CD4-positive, alpha-beta T cell treated with Interleukin-4 for 4 hours (primary cell): ENCODE measurements at regions not wholly inside any gene's neighbourhood (a gene's known extent, or its start where the extent isn't known, plus 50 kb on each side); places are given as distances from the start of the nearest gene placed in this dataset.

Experiments used
- DNase-seq: peaks from one replicate; pipeline ENCODE4 v3.0.0-alpha.2; 2020

DNA sequence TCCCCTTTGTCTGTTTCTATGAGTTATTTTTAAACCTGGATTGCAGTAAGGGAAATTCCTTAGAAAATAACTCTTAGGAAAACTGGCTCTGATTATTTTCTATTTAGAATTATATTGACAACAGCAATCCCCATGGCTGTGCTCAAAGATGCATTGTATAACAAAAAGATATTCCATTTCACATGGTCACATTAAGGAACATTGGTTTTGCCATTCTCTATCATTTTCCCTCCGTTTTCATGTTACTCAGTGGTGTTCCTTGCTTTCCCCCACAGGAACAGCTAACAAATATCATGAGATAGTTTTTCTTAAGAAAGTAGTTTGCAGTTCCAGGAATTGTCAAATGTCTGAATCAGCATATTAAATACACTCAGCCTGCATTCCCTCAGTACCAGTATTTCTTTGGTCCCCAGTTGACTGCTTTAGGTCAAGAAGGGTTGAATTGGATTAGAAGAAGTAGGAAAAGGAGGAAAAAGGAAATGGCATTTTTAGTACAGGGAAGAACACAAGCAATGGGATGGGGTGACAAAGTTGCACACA lies 436.7 kb downstream of the TNS3 start:
- DNase-seq = no peak

- DNase-seq = no peak
Measured at GRCh38 chr7:47143339-47143738, 438.6 kb downstream of the TNS3 start.

DNA sequence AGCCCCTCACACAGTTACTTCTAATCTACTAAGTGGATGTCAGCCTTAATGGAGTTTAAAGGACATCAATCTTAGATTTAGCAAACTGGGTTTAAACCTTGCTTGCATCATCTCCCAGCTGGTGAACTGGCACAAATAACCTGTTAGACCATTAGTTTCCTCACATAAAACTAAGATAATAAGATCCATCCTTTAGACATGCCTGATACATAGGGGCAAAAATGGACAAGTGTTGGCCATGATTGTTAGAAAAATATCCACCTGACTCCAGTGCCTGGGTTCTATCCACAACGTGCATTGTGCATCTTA lies 439.1 kb downstream of the TNS3 start:
- no peak for DNase-seq

DNA sequence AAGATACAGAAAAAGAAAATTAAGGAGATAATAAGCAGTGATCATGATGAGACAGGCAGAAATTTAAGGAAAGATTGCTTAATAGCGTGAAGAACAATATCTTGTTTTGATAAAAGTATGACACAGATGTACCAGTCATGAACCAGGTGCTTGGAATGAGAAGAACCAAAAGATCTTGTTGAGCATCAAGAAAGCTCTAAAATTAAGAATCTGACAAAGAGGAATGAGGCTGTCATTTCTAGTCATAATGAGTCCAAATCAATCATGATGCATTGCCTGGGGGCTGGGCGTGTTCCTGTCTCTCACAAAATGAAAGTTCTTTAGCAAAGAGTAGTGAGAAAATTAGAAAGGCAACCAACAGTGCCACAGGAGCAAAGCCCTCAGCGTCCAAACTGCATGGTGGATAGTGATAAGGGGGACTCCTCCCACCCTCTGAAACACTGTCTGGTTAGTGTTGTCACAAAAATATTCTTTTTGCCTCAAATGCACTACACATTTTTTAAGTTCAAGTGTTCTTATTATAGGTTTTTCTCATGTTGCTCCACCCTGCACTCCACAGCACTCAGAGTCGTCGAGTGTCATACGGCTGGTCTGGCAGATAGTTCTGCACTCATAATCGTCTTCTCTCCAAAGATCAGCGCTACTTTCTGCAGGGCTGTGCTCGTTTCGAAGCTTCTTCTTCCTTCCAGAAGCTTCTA lies 439.6 kb downstream of the TNS3 start:
- DNase-seq = no peak

DNA sequence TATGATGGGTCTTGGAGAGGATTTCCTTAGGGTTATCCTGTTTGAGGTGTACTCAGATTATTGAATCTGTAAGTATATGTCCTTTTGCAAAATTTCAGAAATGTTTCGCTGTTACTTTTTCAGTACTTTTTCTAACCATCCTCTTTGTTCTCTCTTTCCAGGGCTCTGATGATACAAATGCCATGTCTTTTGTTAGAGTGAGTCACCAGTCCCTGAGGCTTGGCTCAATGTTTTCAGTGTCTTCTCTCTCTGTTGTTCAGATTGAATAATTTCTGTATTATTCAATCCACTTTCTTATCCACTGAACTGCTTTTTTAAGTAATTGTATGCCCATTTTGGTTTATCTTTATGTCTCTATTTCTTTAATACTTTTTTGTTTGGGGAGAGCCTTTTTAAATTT lies 449.4 kb downstream of the TNS3 start:
- DNase-seq = no peak

DNA sequence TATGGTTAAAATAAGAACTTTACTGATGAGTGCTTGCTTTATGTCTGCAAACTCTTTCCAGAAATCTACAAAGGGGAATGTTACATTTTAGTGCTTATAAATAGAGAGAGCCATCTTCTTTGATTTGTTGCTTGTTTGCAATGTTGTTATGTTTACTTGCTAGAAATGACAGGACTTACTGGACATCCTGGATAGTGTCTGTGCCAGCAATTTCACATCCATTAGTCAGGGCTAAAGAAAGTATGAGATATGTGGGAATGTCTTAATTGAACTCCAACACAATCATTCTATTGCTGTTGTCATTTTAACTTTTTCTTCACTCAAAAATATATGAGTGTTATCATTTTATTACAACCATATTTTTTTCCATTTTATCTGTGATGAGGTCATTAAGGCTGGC lies 453.2 kb downstream of the TNS3 start:
- no peak for DNase-seq

GRCh38 chr7:47125529-47125928 lies 456.4 kb downstream of the TNS3 start:
- no peak for DNase-seq

DNA sequence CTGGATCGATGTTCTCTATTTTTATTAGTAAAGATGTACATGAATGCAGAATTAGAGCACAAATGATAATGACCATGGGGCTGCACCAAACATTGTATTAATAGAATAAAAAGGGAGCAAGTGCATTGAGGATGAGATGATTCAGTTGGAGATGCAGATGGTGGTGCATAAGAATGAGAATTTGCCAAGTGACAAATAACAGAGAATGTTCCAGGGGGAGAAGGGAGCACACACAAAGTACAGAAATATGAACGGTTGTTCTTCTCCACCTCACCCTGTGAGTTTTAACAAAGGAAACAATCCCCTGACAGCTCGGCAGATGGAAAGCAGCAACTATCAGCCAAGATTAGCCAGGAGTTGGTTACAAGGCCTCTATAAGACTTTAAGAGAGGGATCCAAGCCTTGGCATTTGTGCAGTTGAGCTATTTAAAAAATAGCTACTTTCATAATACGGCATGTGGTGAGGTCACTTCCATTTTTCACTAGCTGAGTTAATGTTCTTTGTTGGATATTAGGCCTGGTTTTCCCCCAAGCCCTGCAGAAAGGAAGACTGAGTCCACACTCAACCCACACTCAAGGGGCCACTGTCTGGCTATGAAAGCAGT lies 462.5 kb downstream of the TNS3 start:
- no peak for DNase-seq

- no peak for DNase-seq
Measured at GRCh38 chr7:47104206-47104549, 477.7 kb downstream of the TNS3 start.

- DNase-seq = no peak
Measured at GRCh38 chr7:47103498-47104205, 478.3 kb downstream of the TNS3 start.

DNA sequence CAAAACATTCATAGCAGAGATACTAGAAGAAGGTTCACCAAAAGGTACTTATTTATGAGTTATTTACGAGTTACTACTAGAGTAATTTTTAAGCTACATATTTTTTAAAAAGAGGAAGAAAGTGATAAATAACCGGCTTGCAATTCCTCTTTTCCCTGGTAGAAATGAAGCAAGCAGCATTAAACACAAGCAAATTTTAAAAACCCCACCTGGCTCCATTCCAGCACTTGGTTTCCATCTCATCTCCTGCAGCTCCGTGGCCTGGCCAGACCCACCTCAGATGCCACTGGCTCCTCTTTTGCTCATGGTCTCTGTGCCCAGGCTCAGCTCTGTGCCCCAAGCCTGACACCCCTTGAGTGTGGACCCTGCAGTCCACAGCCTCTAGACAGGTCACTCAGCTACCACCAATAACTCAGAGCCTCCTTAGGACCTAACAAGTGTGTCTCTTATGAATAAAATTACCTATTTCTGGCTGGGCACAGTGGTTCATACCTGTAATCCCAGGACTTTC lies 479.5 kb downstream of the TNS3 start:
- DNase-seq = no peak

GRCh38 chr7:47100817-47101435 lies 481.0 kb downstream of the TNS3 start:
- DNase-seq = no peak

DNA sequence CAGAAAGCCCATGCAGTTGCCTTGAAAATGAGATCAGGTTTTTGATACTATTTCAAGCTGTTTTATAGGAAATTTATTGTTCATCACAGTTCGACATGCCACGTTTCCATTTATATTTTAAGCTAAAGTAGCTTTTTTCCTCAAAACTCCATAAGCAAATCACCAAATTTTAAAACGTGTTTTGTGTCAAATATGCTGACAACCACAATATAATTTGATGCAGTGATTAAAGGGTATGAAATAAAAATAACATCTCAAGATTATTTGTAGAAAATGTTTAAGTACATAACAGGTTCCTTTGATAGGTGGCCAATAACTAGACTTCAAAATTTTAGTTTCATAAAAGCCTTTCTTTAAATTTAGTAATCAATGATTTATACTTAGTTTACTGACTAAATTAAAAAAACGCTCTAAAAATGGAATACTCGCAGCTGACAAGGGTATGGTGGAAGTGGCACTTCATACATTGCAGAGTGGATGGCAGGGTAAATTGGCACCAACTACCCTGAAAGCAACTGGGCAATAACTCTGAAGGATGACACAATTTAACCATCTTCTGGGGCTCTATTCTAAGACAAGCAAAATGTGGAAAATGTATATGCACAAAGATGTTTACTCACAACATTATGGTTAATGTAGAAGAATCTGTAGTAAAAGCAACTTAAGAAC lies 481.6 kb downstream of the TNS3 start:
- no peak for DNase-seq

- no peak for DNase-seq
Measured at GRCh38 chr7:47097431-47097830, 484.5 kb downstream of the TNS3 start.

DNA sequence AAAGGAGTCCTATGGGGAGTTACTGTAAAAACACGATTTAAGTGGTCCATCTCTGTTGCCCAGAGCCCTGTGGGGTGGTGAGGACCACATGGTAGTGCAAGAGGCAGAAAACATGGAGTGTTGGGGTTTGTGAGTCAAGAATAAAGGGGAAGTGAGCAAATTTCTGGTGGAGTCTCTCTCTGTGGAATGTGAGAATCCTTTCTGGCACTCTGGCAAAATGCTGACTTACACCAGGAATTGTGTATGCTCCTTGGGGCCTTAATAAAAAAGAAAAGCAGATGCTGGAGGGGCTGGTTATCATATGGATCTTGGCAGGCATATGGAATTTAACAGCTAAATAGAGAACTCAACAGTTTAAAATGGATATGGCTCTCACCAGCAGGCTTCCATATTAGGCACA lies 486.0 kb downstream of the TNS3 start:
- no peak for DNase-seq

- no peak for DNase-seq
Measured at GRCh38 chr7:47094462-47094861, 487.4 kb downstream of the TNS3 start.

DNA sequence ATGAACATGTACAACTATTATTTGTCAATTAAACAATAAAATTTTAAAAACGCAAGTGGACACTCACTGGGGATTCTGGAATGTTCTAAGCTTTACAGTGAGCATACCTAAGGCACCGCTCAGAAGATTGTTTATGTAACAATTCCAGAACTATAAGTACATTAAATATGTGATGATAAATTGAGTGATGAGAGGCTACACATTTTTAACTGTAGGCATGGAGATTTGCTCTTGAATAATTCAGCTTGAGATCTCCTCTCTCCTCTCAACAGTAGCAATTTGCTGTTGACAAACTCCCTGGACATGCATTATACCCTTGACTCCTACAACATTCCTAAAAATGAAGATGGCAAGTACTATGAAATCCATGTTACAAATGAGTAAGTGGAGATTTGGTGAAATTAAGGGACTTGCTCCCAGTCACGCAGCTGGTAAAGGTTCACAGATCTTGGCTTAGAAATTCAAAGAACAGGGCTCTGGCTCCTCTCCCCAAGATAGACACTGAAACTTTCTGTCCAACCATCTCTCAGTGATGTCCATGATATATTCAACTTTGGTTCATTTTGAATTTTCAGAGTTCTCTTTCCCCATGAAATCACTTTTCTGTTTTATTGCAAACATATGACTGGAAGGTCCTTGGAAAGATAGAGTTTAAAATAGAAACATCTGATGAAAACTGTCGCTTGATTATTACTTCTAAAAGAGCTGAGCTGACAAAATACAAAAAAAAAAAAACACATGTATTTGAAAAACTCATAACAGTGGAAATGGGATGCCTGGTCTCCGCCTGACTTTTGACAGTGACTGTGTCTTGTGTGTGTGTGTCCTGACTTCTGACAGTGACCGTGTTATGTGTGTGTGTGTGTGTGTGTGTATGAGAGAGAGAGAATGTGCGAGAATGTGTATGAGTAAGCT lies 488.3 kb downstream of the TNS3 start:
- no peak for DNase-seq

GRCh38 chr7:47092336-47092735 lies 489.6 kb downstream of the TNS3 start:
- no peak for DNase-seq

DNA sequence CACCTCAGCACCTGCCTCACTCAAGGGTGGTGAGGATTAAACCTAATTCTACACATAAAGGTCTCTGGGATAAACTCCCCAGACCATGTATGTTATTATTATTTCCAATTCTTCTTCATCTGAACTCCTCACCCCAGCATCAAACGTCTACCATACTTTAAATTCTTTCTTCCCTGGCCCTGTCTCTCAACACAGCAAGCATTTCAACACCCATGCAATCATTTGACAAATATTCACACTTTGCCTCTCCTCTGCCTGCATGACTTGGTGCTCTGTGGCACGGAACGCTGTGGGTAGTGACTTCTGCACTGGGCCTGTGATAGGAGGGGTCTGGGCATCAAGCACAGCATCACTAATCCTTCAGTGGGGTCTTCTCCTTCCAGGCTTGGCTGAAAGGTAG lies 490.8 kb downstream of the TNS3 start:
- DNase-seq = no peak

GRCh38 chr7:47089461-47089860 lies 492.4 kb downstream of the TNS3 start:
- no peak for DNase-seq

GRCh38 chr7:47089068-47089417 lies 492.9 kb downstream of the TNS3 start:
- DNase-seq = no peak
